ENCODE measurements at regions not wholly inside any gene's neighbourhood (a gene's known extent, or its start where the extent isn't known, plus 50 kb on each side); places are given as distances from the start of the nearest gene placed in this dataset.

- DNase-seq (ENCODE audit: low read depth, low spot score) = no peak
- in situ Hi-C loops (cut with HindIII; ENCODE audit: low pct_unique_long_range_greater_than_20kb, low sequenced_read_pairs) = no loop called here
Observed at GRCh38 chr16:51624080-51624775, 473.2 kb upstream of the SALL1 start.

GRCh38 chr16:51621610-51622009 is 470.5 kb upstream of the SALL1 start:
- in situ Hi-C loops (cut with HindIII; ENCODE audit: low pct_unique_long_range_greater_than_20kb, low sequenced_read_pairs) = no loop called here
- DNase-seq (ENCODE audit: low read depth, low spot score) = no peak

GRCh38 chr16:51615141-51615540 is 464.1 kb upstream of the SALL1 start:
- no peak for DNase-seq (ENCODE audit: low read depth, low spot score)
- in situ Hi-C loops (cut with HindIII; ENCODE audit: low pct_unique_long_range_greater_than_20kb, low sequenced_read_pairs) = no loop called here

DNA sequence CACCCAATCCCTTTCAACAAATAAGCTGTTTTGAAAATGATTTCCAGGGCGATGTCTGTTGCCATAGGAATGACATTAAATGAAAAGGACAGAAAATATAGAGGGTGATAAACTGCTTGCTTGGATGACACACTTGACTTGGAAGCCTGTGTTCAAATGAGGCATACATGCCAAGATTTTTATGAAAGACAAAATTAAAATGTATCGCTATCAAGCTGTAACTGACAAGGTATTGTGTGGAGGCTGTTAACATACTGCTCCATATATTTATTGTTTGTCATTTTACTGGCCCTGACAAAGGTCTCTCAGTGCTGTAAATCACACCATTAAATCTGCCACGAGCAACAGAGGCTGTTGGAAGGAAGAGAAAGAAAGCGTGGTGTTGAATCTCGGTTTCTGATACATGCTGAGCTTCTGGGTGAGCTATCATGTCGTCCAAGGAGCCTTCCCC is 456.2 kb upstream of the SALL1 start:
- in situ Hi-C loops (cut with HindIII; ENCODE audit: low pct_unique_long_range_greater_than_20kb, low sequenced_read_pairs) = no loop called here
- DNase-seq (ENCODE audit: low read depth, low spot score) = no peak

DNA sequence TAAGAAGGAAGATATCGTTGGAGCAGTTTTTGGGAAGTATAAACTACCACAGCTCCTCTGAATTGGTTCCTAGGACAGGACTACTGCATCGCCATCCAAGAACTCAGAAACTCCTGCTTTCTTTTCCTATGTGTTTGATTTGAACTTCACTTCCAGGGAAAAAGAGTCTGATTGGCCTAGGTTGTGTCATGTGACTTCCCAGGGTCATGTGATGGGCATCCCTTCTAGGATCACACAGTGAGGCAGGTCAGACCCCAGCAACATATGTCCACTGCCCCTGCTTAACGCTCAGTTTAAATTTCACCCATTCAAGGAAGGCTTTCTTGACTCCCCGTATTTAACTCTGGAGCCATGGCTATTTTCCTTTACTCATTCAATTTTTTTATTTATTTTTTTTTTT is 445.2 kb upstream of the SALL1 start:
- in situ Hi-C loops (cut with HindIII; ENCODE audit: low pct_unique_long_range_greater_than_20kb, low sequenced_read_pairs) = no loop called here
- DNase-seq (ENCODE audit: low read depth, low spot score) = no peak

GRCh38 chr16:51592535-51593300 is 441.6 kb upstream of the SALL1 start:
- in situ Hi-C loops (cut with HindIII; ENCODE audit: low pct_unique_long_range_greater_than_20kb, low sequenced_read_pairs) = no loop called here
- no peak for DNase-seq (ENCODE audit: low read depth, low spot score)

DNA sequence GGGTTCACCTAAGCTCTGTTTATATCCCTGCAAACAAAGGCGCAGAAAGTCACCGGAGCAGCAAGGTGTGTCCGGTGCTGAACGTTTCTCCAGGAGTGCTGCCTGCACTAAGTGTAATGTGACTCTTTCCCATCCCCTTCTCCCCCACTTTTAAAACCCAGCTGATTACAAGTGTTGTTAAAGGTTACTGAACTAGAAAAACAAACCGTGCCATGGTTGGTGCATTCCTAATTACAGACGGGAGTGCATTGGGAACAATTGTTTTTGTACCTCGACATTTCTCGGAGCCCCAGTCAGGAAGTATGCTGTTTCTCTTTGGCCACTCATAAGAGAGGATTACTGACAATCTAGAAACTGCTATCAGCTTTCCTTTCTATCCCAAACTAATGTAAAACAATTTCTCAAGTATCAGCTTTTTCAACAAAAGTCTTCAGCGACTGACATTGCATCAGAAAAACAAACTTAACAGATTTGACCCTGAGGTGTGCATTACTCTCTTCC is 441.0 kb upstream of the SALL1 start:
- in situ Hi-C loops (cut with HindIII; ENCODE audit: low pct_unique_long_range_greater_than_20kb, low sequenced_read_pairs) = no loop called here

GRCh38 chr16:51591480-51591879 is 440.4 kb upstream of the SALL1 start:
- in situ Hi-C loops (cut with HindIII; ENCODE audit: low pct_unique_long_range_greater_than_20kb, low sequenced_read_pairs) = no loop called here
- no peak for DNase-seq (ENCODE audit: low read depth, low spot score)

More for the DNA sequence above, 441.0 kb upstream of the SALL1 start:
- DNase-seq (ENCODE audit: low read depth, low spot score) = no peak

DNA sequence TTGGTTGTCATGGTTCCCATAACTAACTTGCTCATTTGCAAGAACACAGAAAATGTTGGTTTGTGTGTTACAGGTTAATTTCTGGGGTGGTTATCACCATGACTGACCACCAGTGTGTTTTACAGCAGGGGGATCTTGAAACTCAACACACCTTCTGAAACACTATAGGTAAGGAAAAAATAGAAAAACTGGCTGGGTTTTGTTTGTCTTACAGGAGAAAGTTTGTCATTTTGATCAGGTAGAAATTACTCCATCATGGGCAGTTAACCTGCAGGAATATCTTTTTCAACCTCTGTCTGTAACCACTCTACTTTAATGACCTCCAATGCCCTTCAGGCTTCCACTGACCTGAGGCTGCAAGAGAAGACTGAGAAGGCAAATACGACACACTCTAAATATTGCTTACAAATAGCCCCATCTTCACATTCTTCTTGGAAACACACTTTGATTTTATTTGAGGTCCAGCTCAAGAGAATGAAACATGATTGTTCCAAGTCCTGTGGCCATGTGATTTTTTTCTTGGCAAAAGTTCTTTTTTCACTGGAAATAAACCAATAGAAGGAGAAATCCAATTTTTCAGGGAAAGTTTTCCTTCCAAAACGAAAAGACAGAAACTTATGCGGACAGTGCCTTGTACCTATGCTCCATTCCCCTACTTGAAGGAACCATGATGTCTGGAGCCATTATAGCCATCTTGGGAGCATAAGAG is 428.7 kb upstream of the SALL1 start:
- no peak for DNase-seq (ENCODE audit: low read depth, low spot score)
- in situ Hi-C loops (cut with HindIII; ENCODE audit: low pct_unique_long_range_greater_than_20kb, low sequenced_read_pairs) = no loop called here

DNA sequence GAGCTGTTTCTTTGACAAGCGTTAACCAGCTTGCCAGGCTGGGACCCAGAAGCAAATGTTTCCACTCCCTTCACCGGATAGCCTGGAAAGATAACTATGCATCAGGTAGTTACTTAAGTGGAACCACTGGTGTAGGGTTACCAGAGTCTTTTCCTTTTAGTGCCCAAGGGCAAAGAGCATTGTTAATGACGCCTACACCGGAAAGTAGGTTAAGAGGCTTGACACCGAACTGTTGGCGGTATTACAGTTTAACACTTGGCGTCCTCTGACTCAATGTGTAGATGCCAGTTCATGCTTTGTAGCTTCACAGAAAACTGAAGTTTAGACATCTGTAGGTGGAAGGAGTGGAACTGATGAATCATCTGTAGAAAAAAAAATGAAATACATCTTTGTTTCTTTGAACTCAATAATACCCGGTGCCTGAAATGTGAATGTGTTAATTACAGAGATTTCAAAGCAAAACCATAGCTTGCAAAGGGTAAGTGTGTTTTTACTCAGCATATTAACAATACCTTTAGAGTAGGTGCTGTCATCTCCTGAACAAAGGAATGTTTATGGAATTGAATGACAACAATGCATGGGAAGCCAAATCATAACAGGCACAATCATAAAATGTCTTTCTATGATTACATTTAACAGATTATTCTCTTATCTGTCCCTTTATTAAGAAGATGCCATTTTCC is 426.7 kb upstream of the SALL1 start:
- DNase-seq (ENCODE audit: low read depth, low spot score) = no peak
- in situ Hi-C loops (cut with HindIII; ENCODE audit: low pct_unique_long_range_greater_than_20kb, low sequenced_read_pairs) = no loop called here

DNA sequence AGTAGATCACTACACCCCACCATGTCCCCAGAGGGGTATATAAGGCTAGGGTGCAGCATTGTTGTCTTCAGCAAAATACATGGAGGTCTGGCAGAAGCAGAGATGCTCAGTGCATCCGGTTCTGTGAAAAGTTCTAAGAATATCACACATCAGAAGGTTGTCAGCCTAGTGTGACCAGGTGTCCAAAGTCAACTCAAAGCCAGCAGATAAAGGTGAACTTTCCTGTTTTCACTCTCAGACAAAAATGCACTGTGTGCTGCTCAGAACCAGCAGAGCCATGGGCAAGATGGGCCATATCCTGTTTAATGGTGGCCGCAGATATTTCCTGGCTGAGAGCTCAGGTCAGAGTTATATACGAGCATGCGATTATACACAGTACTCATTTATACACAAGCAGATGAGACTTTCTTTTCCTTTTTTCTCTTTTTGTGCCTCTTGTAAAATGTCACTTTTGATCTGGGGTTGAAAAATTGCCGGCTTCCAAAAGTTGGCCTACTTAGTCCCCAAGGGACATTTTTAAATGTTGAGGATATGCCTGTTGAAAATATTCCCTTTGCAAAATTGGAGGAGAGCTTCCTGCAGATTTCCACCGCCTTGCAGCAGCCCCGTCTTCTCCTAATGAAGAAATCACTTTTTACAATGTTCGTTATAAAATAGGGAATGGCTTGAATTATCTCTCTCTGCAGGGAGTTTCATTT is 425.6 kb upstream of the SALL1 start:
- DNase-seq (ENCODE audit: low read depth, low spot score) = no peak
- in situ Hi-C loops (cut with HindIII; ENCODE audit: low pct_unique_long_range_greater_than_20kb, low sequenced_read_pairs) = no loop called here

DNA sequence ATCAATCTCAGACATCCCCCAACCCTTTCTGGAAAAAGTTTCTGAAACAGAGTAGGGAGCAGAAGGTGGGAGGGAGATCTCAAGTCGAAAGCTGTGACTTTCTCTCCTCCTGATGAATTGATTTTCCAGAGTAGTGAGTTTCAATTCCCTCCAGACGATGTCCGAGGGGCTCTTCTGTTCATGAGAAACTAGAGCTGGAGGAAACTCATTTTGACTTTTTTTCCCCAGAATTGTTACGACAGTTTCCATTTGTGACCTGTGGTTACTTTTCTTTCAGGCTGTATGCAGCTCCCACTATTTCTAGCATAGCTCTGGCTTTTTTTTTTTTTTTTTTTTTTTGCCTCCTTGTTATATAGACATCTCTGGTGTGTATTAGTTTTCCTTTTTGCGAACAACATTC is 422.1 kb upstream of the SALL1 start:
- in situ Hi-C loops (cut with HindIII; ENCODE audit: low pct_unique_long_range_greater_than_20kb, low sequenced_read_pairs) = no loop called here
- DNase-seq (ENCODE audit: low read depth, low spot score) = no peak

DNA sequence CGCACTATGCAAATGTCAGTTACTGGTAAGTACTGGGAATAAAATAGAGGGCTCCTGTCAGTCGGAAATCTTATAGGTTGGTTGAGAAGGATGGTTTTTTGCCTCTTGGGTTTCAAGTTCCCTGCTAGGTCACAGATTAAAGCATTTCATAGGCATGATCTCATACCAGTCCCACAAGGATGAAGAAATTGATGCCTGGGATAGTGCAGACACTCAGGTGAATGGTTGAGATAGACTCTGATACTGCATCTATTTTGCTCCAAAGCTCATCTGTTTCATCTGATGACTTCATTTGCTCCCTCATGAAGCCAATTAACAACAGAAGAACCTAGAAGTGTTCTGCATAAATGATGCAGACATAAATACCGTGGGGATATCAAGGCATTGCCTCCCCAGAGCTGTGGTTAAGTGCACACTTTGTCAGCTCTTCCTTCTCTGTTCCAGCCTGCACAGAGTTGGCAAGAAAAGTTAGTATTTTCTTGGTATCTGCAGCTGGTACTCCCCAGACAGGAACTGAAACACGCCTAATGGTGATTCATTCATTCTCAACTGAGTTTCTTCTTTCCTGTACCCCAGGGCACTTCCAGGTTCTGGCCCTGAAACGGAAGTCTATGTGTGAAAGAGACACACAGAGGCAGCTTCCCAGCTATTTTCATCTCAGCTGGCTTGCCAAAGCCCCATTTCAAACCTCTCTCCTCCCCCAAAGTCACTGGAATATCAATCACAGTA is 418.3 kb upstream of the SALL1 start:
- in situ Hi-C loops (cut with HindIII; ENCODE audit: low pct_unique_long_range_greater_than_20kb, low sequenced_read_pairs) = no loop called here
- DNase-seq (ENCODE audit: low read depth, low spot score) = no peak

GRCh38 chr16:51567911-51568310 is 416.8 kb upstream of the SALL1 start:
- in situ Hi-C loops (cut with HindIII; ENCODE audit: low pct_unique_long_range_greater_than_20kb, low sequenced_read_pairs) = no loop called here
- no peak for DNase-seq (ENCODE audit: low read depth, low spot score)

GRCh38 chr16:51565184-51565583 is 414.1 kb upstream of the SALL1 start:
- no peak for DNase-seq (ENCODE audit: low read depth, low spot score)
- in situ Hi-C loops (cut with HindIII; ENCODE audit: low pct_unique_long_range_greater_than_20kb, low sequenced_read_pairs) = no loop called here

GRCh38 chr16:51562891-51563290 is 411.8 kb upstream of the SALL1 start:
- no peak for DNase-seq (ENCODE audit: low read depth, low spot score)
- in situ Hi-C loops (cut with HindIII; ENCODE audit: low pct_unique_long_range_greater_than_20kb, low sequenced_read_pairs) = no loop called here

DNA sequence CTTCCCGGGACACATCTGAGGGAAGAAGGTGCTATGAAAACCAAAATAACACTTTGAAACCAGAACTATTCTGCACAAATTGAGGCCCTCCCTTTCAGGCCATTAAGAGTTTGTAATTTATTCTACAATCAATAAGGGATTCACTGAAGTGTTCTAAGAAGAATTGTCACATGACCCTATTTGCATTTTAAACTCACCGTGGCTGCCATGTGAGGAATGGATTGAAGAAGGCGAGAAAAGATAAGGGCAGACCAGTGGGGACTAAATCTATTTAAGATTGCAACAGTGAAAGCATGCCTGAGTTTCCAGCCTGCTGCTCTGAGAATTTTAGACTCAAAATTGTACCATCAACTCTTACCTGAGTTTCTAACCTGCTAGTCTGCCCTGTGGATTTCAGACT is 408.8 kb upstream of the SALL1 start:
- in situ Hi-C loops (cut with HindIII; ENCODE audit: low pct_unique_long_range_greater_than_20kb, low sequenced_read_pairs) = no loop called here
- DNase-seq (ENCODE audit: low read depth, low spot score) = no peak
